Nephron (organoid): ENCODE measurements at regions not wholly inside any gene's neighbourhood (a gene's known extent, or its start where the extent isn't known, plus 50 kb on each side); places are given as distances from the start of the nearest gene placed in this dataset.

Experiments
- H3K27ac Mint-ChIP-seq, 3 experiments: 2 replicates each; pipeline ENCODE4 v1.8.0; 2020; ENCODE audit warnings: mixed read lengths in 3 of 3, mild to moderate bottlenecking in 2 of 3, moderate library complexity in 1 of 3
- H3K27me3 Mint-ChIP-seq: 2 replicates; pipeline ENCODE4 v1.8.0; 2021; ENCODE audit warnings: low read depth, mild to moderate bottlenecking, moderate library complexity, mixed read lengths
- H3K36me3 Mint-ChIP-seq: 2 replicates; pipeline ENCODE4 v1.8.0; 2020; ENCODE audit warnings: low read depth, mixed read lengths
- H3K4me1 Mint-ChIP-seq: 2 replicates; pipeline ENCODE4 v1.8.0; 2020; ENCODE audit warnings: mixed read lengths
- H3K4me3 Mint-ChIP-seq, 3 experiments: 2 replicates each; pipeline ENCODE4 v1.8.0; 2020; ENCODE audit warnings: mild to moderate bottlenecking in 3 of 3, mixed read lengths in 3 of 3, moderate library complexity in 2 of 3
- H3K9me3 Mint-ChIP-seq: 2 replicates; pipeline ENCODE4 v1.8.0; 2020; ENCODE audit warnings: mixed read lengths
- TF ChIP-seq, protein P1 (sequence below), 3 experiments: fragments of 200-600 bp; sonication (generic); IDR thresholded peaks; one replicate each; pipeline ENCODE4 v1.5.0; 2021; ENCODE audit warnings: antibody characterized with exemption in 3 of 3; ENCODE audit not compliant: unreplicated experiment in 3 of 3

DNA sequence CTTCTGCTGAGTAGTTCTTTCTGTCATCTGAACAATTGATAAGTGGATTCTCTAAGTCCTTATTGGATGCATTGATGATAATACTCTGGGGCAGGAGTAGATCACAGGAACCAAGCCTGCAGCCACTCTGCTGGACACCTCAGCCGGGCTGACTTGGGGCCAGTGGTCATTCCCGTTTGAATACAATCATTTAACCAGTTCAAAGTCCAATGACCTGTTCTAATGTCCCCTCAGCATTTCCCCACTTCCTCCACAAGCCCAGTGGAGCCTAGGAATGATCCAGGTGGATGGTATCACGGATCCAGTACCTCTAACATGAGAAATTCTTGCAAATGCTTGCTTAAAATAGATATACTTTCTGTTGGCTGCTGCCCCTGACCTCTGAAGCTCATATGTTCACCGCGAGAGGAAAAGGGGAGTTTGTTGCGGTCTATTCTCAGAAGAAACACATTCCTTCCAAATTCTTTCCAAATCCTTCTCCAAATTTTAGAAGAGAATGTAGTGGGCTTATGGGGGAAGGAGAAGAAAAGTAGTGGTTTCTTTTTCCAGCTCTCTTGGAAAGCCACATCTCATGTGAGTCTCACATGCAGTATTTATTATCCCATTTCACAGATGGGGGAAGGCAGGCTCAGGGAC lies 170.9 kb downstream of the INHBB start:
- peaks cover 65% of the 10 kb centered on the region for H3K27me3 Mint-ChIP-seq
- TF ChIP-seq, protein P1, sequence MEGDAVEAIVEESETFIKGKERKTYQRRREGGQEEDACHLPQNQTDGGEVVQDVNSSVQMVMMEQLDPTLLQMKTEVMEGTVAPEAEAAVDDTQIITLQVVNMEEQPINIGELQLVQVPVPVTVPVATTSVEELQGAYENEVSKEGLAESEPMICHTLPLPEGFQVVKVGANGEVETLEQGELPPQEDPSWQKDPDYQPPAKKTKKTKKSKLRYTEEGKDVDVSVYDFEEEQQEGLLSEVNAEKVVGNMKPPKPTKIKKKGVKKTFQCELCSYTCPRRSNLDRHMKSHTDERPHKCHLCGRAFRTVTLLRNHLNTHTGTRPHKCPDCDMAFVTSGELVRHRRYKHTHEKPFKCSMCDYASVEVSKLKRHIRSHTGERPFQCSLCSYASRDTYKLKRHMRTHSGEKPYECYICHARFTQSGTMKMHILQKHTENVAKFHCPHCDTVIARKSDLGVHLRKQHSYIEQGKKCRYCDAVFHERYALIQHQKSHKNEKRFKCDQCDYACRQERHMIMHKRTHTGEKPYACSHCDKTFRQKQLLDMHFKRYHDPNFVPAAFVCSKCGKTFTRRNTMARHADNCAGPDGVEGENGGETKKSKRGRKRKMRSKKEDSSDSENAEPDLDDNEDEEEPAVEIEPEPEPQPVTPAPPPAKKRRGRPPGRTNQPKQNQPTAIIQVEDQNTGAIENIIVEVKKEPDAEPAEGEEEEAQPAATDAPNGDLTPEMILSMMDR (IDR thresholded peaks at IDR 0.05; ENCODE audit: unreplicated experiment in 3 of 3): no peak
- peaks cover 16% of the 10 kb centered on the region for H3K4me1 Mint-ChIP-seq
- H3K4me3 Mint-ChIP-seq: no peak overlapping the region
- no peaks in the 10 kb centered on the region for H3K9me3 Mint-ChIP-seq
- H3K36me3 Mint-ChIP-seq: no peaks in the 10 kb centered on the region
- peak overlapping the region in 1 of 3 experiments; percentile 24 for H3K27ac Mint-ChIP-seq

DNA sequence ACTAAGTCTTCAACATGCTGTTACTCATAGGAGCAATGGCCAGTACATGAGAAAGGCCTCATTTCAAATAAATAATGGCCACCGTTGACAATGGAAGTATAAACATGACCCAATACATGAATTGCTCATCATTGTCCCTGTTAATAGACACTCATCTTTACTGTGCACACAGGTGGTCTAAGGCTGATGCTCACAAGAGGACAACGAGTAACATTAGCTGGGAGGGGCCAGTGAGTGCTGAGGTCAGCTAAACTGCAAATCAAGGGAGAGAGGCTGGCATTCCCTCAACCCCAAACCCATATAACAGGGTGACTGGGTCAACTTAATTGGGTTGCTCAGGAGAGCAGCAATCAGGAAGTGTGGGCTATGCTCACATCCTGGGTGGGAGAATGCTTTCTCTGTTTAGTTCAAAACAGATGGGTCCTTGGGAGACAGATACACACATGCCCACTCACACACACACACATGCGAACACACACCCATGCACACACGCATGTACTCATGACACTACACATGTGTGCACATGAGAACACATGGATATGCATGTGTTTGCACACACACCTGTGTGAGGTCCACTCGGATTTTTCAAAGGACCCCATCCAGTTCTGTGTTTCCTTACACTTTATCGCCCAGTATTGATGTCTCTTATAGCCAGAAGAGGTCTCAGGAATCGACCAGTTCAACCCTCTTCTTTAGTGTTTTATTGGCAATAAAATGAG lies 172.0 kb downstream of the INHBB start:
- H3K27ac Mint-ChIP-seq: no peak overlapping the region
- no peak overlapping the region for H3K4me3 Mint-ChIP-seq
- H3K27me3 Mint-ChIP-seq: peaks cover 65% of the 10 kb centered on the region
- peaks cover 21% of the 10 kb centered on the region for H3K4me1 Mint-ChIP-seq
- no peaks in the 10 kb centered on the region for H3K9me3 Mint-ChIP-seq
- TF ChIP-seq, protein P1 (IDR thresholded peaks at IDR 0.05; ENCODE audit: unreplicated experiment in 3 of 3): no peak
- no peaks in the 10 kb centered on the region for H3K36me3 Mint-ChIP-seq

DNA sequence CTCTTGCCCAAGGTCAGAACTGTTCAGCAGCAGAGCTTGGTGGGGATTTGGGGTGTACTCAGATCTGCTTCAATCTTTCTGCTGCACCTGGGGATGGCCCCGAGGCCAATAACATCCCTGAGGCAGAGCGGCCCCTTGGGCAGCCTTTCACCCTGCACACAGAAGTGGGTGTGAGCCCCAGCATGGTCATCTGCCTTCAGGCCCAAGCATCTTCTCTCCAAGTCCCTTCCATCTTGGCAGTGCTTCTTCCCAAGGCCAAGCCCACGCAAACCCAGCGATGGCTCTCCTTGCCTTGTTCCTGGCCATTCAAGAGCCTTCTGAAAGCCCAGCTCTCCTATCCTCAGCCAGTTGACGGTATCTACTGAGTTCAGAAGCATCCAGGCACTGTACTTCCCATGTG lies 172.9 kb downstream of the INHBB start:
- H3K9me3 Mint-ChIP-seq: no peaks in the 10 kb centered on the region
- no peak overlapping the region for H3K4me3 Mint-ChIP-seq

DNA sequence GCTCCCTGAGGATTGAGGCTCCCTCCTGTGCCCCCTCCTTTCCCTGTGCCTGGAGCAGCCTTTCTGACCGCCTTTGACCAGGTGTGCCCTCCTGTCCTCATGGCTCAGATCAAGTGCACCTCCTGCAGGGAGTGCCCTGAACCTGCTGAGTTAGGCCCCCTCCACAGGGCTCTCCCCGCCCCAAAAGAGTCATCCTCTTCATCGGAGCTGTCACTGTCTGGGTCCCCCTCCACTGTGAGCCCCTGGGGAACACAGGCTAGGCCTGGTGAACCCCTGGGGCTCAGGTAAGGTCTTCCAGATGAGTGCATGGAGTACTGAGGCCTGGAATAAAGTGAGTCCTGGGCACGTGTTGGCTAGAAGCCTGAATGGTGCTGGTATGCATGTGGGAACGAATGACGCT lies 173.5 kb downstream of the INHBB start:
- no peak overlapping the region for H3K27ac Mint-ChIP-seq
- H3K27me3 Mint-ChIP-seq: peaks cover 65% of the 10 kb centered on the region
- H3K4me3 Mint-ChIP-seq: no peak overlapping the region
- TF ChIP-seq, protein P1 (IDR thresholded peaks at IDR 0.05; ENCODE audit: unreplicated experiment in 3 of 3): no peak
- no peaks in the 10 kb centered on the region for H3K9me3 Mint-ChIP-seq
- H3K4me1 Mint-ChIP-seq: peaks cover 21% of the 10 kb centered on the region
- no peaks in the 10 kb centered on the region for H3K36me3 Mint-ChIP-seq

More for the DNA sequence above, 172.9 kb downstream of the INHBB start:
- no peak overlapping the region for H3K27ac Mint-ChIP-seq
- H3K4me1 Mint-ChIP-seq: peaks cover 21% of the 10 kb centered on the region
- H3K27me3 Mint-ChIP-seq: peaks cover 70% of the 10 kb centered on the region
- H3K36me3 Mint-ChIP-seq: no peaks in the 10 kb centered on the region
- TF ChIP-seq, protein P1 (IDR thresholded peaks at IDR 0.05; ENCODE audit: unreplicated experiment in 3 of 3): no peak

DNA sequence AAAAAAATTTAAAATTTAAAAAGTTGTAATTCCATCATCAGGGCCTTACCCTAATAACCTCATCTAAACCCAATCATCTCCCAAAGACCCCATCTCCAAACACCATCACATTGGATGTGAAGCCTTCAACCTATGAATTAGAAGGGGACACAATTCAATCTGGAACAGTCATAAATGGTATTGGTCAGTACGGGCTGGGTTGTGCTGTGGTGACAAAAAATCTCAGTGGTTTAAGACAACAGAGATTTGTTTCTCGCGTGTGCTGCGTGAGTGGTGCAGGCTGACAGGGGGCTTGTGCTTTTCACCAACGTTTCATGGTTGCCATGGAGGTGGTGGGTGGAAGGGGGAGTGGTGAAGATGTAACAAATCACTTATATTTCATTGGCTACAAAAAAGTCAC lies 174.5 kb downstream of the INHBB start:
- H3K4me3 Mint-ChIP-seq: no peak overlapping the region
- TF ChIP-seq, protein P1 (IDR thresholded peaks at IDR 0.05; ENCODE audit: unreplicated experiment in 3 of 3): no peak
- H3K4me1 Mint-ChIP-seq: peaks cover 23% of the 10 kb centered on the region
- H3K9me3 Mint-ChIP-seq: no peaks in the 10 kb centered on the region
- no peaks in the 10 kb centered on the region for H3K36me3 Mint-ChIP-seq
- peaks cover 69% of the 10 kb centered on the region for H3K27me3 Mint-ChIP-seq
- no peak overlapping the region for H3K27ac Mint-ChIP-seq
